ENCODE measurements at regions not wholly inside any gene's neighbourhood (a gene's known extent, or its start where the extent isn't known, plus 50 kb on each side); places are given as distances from the start of the nearest gene placed in this dataset.

- TF ChIP-seq CTCF (IDR thresholded peaks at IDR 0.05) (no peak), POLR2A (IDR thresholded peaks at IDR 0.05) (no peak)
Observed at GRCh38 chr12:89878950-89879349, 170.3 kb upstream of the ATP2B1 start.
